ENCODE measurements at regions not wholly inside any gene's neighbourhood (a gene's known extent, or its start where the extent isn't known, plus 50 kb on each side); places are given as distances from the start of the nearest gene placed in this dataset.
A peak's percentile ranks its signal among the peaks of the same experiment; 100 is the strongest.

- Histone ChIP-seq H3K36me3 (no peaks in the 10 kb centered on the region), H3K27ac (no peak overlapping the region), H3K4me3 (no peak overlapping the region), H3K9me3 (no peaks in the 10 kb centered on the region), H3K4me1 (no peaks in the 10 kb centered on the region), H3K27me3 (ENCODE audit: low read depth) (no peaks in the 10 kb centered on the region)
- DNase-seq (no peak), ATAC-seq (no peak)
- TF ChIP-seq CTCF (IDR thresholded peaks at IDR 0.05): peak; percentile 44
- intact Hi-C loops (cut with DNase I): no loop called here
Observed at GRCh38 chr18:70931942-70932814, 643.3 kb downstream of the SOCS6 start.

GRCh38 chr18:70920840-70921374 is 632.1 kb downstream of the SOCS6 start:
- no peak for ATAC-seq
- intact Hi-C loops (cut with DNase I): no loop called here

GRCh38 chr18:70907673-70908072 is 618.8 kb downstream of the SOCS6 start:
- H3K36me3 ChIP-seq: no peaks in the 10 kb centered on the region
- no peaks in the 10 kb centered on the region for H3K9me3 ChIP-seq
- ATAC-seq: no peak
- no peaks in the 10 kb centered on the region for H3K27me3 ChIP-seq (ENCODE audit: low read depth)
- H3K27ac ChIP-seq: no peak overlapping the region
- intact Hi-C loops (cut with DNase I): no loop called here
- TF ChIP-seq CTCF (IDR thresholded peaks at IDR 0.05): no peak
- no peak for DNase-seq
- H3K4me3 ChIP-seq: no peak overlapping the region
- no peaks in the 10 kb centered on the region for H3K4me1 ChIP-seq

More at GRCh38 chr18:70920840-70921374, 632.1 kb downstream of the SOCS6 start:
- Histone ChIP-seq H3K9me3 (no peaks in the 10 kb centered on the region), H3K4me3 (no peak overlapping the region), H3K36me3 (no peaks in the 10 kb centered on the region), H3K27ac (no peak overlapping the region), H3K4me1 (no peaks in the 10 kb centered on the region), H3K27me3 (ENCODE audit: low read depth) (no peaks in the 10 kb centered on the region)
- no peak for DNase-seq
- TF ChIP-seq CTCF (IDR thresholded peaks at IDR 0.05): no peak

DNA sequence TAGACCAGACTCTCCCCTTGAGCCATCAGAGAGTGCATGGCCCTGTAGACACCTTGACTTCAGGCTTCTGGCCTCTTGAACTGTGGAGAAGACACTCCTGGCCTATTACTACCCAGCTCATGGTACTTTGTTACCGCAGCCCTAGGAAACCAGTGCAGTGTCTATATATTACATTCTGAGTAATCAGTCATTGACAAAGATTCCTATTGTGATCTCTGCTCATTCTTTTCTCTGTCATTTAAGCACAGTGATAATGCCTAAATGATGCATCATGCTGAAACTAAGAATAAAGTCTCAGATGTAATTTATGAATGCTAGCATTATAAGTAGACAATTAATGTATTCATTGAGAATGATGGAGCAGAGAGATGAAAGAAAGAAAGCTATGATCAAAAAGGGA is 603.5 kb downstream of the SOCS6 start:
- Histone ChIP-seq H3K27me3 (ENCODE audit: low read depth) (no peaks in the 10 kb centered on the region), H3K9me3 (no peaks in the 10 kb centered on the region), H3K36me3 (no peaks in the 10 kb centered on the region), H3K4me1 (no peaks in the 10 kb centered on the region), H3K27ac (no peak overlapping the region), H3K4me3 (no peak overlapping the region)
- TF ChIP-seq CTCF (IDR thresholded peaks at IDR 0.05): no peak
- intact Hi-C loops (cut with DNase I): no loop called here
- ATAC-seq (no peak), DNase-seq (no peak)

- DNase-seq (no peak), ATAC-seq (no peak)
- no peaks in the 10 kb centered on the region for H3K36me3 ChIP-seq
- intact Hi-C loops (cut with DNase I): no loop called here
- H3K4me1 ChIP-seq: no peaks in the 10 kb centered on the region
- H3K27ac ChIP-seq: no peak overlapping the region
- no peak overlapping the region for H3K4me3 ChIP-seq
- TF ChIP-seq CTCF (IDR thresholded peaks at IDR 0.05): no peak
- H3K27me3 ChIP-seq (ENCODE audit: low read depth): no peaks in the 10 kb centered on the region
- no peaks in the 10 kb centered on the region for H3K9me3 ChIP-seq
Observed at GRCh38 chr18:70870292-70870691, 581.4 kb downstream of the SOCS6 start.

Data from lower lobe of right lung (tissue), 2 donors.